Hematopoietic multipotent progenitor cell treated with erythropoietin and hydrocortisone succinate and interleukin-3 and kit ligand, for 15 days (in vitro differentiated cells): ENCODE measurements at regions not wholly inside any gene's neighbourhood (a gene's known extent, or its start where the extent isn't known, plus 50 kb on each side); places are given as distances from the start of the nearest gene placed in this dataset.

ENCODE experiments used
- DNase-seq: peaks from one replicate; pipeline ENCODE4 v3.0.0-alpha.2; 2015; ENCODE audit warnings: low spot score

DNA sequence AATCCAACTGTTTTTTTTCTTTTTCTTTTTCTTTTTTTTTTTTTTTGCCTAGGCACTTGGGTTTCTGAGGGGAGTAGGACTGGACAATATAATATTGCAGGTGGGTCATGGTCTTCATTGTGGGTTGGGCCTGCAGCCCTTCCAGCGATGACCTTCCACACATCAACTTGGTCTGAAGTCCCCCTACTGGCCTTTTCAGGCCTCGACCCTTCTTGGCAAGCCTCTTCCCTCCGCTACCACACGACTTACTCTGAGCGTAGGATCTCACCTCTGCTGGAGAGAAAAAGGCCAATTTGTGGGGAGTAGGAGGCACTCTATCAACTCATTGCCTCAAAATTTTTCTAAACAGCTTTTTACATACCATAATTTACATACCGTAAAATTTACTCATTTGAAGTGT, 51.1 kb upstream of the GRIK3 start:
- DNase-seq: no peak

- no peak for DNase-seq
Observed at GRCh38 chr1:37089750-37090149, 55.4 kb upstream of the GRIK3 start.

GRCh38 chr1:37090671-37091070, 56.4 kb upstream of the GRIK3 start:
- no peak for DNase-seq

GRCh38 chr1:37092937-37093336, 58.6 kb upstream of the GRIK3 start:
- no peak for DNase-seq

GRCh38 chr1:37094302-37094701, 60.0 kb upstream of the GRIK3 start:
- no peak for DNase-seq

DNA sequence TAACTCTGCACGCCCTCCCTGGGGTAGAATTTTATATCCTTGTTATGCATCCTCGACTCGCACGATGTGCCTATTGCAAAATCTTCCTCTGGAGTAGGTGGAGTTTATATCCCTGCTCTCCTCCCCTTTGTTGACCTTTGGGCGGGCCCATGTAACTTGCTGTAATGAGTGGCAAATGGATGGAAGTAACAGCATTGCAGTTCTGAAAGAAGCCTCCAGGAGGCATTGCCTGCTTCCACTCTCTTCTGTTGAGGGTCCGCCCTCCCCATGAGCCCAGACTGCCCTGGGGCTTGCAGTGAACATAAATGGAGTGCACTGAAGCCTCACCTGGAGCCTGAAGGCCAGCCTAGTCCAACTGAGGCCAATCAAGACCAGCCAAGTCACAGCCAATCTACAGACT, 62.2 kb upstream of the GRIK3 start:
- DNase-seq: no peak

GRCh38 chr1:37097731-37098130, 63.4 kb upstream of the GRIK3 start:
- no peak for DNase-seq

- DNase-seq: no peak
Observed at GRCh38 chr1:37098237-37098636, 63.9 kb upstream of the GRIK3 start.

GRCh38 chr1:37100310-37100709, 66.0 kb upstream of the GRIK3 start:
- DNase-seq: no peak

DNA sequence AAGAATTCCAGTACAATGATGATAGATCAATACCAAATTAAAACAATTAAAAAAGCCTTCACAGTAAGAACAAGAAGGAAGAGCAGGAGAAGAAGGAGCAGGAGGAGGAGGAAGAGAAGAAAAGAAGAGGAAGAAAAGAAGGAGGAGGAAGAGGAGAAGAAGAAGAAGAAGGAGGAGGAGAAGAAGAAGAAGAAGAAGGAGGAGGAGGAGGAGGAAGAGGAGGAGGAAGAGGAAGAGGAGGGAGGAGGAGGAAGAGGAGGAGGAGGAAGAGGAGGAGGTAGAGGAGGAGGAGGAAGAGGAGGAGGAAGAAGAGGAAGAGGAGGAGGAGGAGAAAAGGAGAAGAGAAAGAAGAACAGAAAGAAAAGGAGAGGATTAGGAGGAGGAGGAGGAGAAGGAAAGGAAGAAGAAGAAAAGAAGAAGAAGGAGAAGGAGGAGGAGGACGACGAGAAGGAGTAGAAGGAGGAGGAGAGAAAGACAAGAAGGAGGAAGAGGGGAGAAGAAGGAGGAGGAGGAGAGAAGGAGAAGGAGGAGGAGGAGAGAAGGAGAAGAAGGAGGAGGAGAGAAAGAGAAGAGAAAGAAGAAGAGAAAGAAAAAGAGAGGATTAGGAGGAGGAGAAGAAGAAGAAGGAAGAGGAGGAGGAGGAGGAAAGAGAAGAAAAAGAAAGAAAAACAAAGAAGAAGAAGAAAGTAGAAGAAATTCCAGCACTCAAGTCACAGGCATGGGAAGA, 68.5 kb upstream of the GRIK3 start:
- no peak for DNase-seq

- no peak for DNase-seq
Observed at GRCh38 chr1:37105911-37106310, 71.6 kb upstream of the GRIK3 start.

DNA sequence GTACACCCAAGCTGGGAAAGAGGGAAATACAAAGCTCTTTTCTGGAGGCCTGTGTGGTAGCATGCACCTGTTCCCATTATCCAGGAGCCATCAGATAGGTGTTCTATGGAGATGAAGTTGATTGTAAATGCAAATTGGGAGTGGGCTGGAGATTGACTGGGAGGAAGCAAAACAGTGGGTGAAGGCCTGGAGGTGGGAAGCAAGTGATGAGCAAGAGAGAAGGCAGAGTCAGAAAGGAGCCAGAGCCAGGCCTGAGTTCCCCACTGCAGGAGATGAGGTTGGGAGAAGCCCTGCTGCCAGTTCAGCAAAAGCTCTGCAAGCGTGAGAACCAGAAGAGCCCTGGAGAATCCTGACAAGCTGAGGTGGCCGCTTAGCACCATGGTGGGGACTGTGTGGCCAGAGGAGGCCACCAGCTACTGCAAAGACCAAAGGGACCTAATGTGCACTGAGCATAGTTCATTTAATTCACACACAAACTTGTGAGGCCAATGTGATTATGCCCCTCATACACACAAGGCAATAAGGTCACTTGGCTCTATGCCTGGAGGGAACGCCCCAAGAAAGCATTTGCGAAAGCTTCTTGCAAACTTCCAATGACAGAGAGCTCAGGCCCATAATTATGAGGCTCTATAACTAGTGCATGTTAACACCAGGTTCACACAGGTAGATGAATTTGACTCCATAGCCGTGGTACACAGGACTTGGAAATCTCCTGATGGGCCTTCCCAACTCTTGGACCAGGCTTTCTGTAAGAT, 73.0 kb upstream of the GRIK3 start:
- DNase-seq: no peak

DNA sequence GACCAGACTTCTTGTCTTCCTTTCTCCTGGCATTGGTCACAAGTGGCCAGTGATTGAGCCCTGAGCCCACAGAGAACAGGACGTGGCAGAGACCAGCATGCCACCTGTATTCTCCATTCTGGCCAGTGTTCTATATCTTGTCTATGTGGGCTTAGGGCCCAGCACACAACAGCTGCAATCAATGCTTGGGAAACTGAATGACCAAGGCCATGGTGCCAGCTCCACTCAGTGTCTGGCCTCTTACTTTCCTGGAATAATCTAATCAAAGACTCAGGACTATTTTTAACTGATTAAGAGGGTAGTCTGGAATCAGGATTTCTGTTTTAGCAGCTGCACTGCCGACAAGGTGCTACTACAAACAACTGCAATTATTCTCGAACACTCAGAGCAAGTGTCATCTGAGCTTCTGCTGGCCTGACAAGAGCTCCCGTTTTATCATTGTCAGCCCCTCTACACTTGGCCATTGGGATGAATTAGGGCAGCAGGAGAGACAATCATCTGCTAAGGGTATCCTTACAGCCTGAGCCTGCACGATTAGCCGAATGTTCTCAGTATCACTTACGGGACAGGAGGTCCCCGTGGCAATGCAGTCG, 74.4 kb upstream of the GRIK3 start:
- no peak for DNase-seq

DNA sequence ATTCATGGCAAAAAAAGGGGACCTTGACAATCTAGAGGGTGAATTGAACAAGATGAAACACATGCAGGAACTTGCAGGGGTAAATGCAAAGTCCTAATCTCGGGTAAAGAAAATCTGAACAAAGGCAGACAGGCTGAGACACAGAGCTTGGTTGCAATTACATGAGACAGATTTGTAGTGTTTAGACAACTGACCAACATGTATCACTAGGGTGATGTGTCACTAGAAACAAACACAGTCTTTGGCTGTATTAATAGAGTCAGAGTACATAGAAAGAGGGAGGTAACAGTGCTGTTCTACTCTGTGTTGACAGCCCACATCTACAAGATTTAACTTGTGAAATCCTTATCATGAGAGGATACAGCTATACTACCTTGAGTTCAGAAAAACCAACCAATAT, 78.1 kb upstream of the GRIK3 start:
- no peak for DNase-seq

DNA sequence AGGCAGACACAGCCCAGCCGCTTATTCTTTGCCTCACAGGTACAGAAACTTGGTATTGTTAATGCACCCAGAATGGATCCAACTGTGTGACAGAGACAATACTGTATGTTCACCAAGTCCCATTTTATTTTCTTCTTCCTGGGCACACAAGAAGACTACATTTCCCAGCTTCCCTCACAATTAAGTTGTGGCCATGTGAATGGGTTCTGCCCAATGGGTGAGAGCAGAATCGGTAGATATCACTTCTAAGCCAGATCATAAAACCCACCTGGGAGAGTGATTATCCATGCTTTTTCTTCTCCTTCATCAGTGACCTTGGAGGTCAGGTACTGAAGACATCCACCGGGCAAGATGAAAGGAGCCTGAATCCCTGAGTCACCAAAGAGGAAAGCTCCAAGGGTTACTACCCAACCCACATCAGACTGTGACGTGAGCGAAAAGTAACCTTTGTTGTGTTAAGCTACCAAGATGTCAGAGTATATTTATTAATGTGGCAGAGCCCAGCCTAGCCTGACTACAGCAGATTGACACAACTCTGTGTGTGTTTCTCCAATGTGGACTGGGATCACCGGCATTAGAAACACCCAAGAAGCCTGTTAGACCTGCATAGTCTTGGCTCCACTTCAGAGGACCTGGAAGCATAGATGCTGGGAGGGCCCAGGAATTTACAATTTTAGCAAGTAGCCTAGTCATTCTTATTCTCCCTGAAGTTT, 79.1 kb upstream of the GRIK3 start:
- no peak for DNase-seq

- no peak for DNase-seq
Observed at GRCh38 chr1:37118790-37119189, 84.5 kb upstream of the GRIK3 start.

DNA sequence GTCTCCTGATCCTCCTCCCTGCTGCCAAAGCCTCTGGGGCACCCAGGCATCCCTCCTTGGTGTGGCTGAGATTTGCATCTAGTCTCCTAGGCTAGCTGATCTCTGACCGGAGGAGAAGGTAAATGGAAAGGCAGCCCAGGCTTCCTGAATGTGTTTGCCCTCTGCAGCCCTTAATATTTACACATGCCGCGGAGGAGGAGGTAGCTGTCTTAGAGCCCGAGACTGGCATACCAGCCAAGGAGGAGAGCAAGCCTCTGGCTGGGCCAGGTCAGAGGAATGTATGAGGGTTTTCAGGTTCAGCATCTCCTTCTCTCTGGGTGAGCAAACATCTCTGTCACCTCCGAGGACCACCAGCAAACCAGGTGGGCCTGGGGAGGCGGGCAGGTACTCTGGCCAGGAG, 86.0 kb upstream of the GRIK3 start:
- DNase-seq: no peak

GRCh38 chr1:37123276-37124115, 89.2 kb upstream of the GRIK3 start:
- DNase-seq: no peak

- DNase-seq: no peak
Observed at GRCh38 chr1:37124501-37124900, 90.2 kb upstream of the GRIK3 start.

DNA sequence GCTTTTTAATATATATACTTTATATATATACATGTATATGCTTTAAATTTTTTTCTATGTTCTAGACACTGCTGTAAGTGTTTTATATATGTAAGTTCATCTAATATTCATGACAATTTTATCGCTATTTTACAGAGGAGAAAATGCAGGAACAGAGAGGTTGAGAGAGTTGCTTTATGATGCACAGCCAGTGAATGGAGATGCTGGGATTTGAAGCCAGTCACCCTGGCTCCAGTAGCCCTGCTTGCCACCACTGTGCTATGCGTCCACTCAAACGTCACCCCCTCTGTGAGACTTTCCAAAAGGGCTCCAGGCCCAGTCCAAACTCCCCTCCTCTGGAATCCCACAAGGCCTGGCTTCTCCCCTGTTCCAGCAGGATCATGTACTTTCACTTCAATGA, 91.0 kb upstream of the GRIK3 start:
- no peak for DNase-seq

DNA sequence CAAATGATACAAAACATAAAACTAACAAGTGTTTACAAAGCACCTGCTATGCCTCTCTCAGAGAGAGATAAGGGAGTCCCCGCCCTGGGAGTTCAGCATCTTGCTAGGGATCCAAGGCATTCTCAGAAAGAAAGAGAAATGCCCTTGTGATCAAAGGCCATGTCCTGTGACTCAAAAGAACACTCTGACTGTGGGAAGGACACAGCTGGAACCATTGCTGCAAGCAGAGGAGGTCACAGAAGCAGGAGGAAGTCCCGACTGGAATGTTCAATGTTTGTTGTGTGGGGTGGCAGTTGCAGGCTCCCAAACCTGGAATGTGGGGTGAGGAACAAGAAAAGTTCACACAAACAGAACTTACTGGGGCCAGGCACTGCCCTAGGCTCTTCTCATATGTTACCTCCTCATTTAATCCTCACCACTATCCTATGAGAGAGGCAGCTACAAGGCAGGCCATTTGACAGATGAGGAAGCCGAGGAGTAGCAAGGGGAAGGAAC, 93.0 kb upstream of the GRIK3 start:
- DNase-seq: no peak

- no peak for DNase-seq
Observed at GRCh38 chr1:37128091-37128490, 93.8 kb upstream of the GRIK3 start.
